MM.1S (cell line): ENCODE measurements at regions not wholly inside any gene's neighbourhood (a gene's known extent, or its start where the extent isn't known, plus 50 kb on each side); places are given as distances from the start of the nearest gene placed in this dataset.

ENCODE experiments used
- DNase-seq: peaks from one replicate; pipeline ENCODE4 v3.0.0-alpha.2; 2015
- H2AFZ ChIP-seq: fragments of 300-600 bp; sonication (generic); 2 replicates; pipeline ENCODE4 v1.6.0; 2016; ENCODE audit warnings: antibody characterized with exemption, low read length
- H3F3A ChIP-seq: fragments of 300-600 bp; sonication (generic); 2 replicates; pipeline ENCODE4 v1.6.1; 2016; ENCODE audit warnings: mild to moderate bottlenecking, antibody characterized with exemption, low read length, moderate library complexity, mixed read lengths; ENCODE audit not compliant: insufficient read depth
- H3K27ac ChIP-seq: fragments of 300-600 bp; sonication (generic); 2 replicates; pipeline ENCODE4 v1.5.1; 2016; ENCODE audit warnings: mild to moderate bottlenecking, low read length
- H3K27me3 ChIP-seq: fragments of 300-600 bp; sonication (generic); replicated peaks from 2 replicates; pipeline ENCODE4 v1.6.0; 2016; ENCODE audit warnings: low read length; ENCODE audit not compliant: insufficient read depth
- H3K36me3 ChIP-seq: fragments of 300-600 bp; sonication (generic); replicated peaks from 2 replicates; pipeline ENCODE4 v1.6.1; 2016; ENCODE audit warnings: mild to moderate bottlenecking, low read length, mixed read lengths; ENCODE audit not compliant: insufficient read depth
- H3K4me1 ChIP-seq: fragments of 300-600 bp; sonication (generic); 2 replicates; pipeline ENCODE4 v1.6.1; 2016; ENCODE audit warnings: low read length, mixed read lengths
- H3K4me2 ChIP-seq: fragments of 300-600 bp; sonication (generic); 2 replicates; pipeline ENCODE4 v1.6.0; 2016; ENCODE audit warnings: low read depth, low read length
- H3K4me3 ChIP-seq: fragments of 300-600 bp; sonication (generic); 2 replicates; pipeline ENCODE4 v1.5.1; 2016; ENCODE audit warnings: low read length, mixed read lengths
- H3K79me2 ChIP-seq: fragments of 300-600 bp; sonication (generic); 2 replicates; pipeline ENCODE4 v1.6.1; 2016; ENCODE audit warnings: mixed run types, low read length, mixed read lengths
- H3K9ac ChIP-seq: fragments of 300-600 bp; sonication (generic); 2 replicates; pipeline ENCODE4 v1.6.1; 2016; ENCODE audit warnings: low read length, mixed read lengths
- H3K9me2 ChIP-seq: fragments of 300-600 bp; sonication (generic); replicated peaks from 2 replicates; pipeline ENCODE4 v1.6.1; 2016; ENCODE audit warnings: mild to moderate bottlenecking, low read length, mixed read lengths; ENCODE audit not compliant: insufficient read depth
- H3K9me3 ChIP-seq: fragments of 300-600 bp; sonication (generic); replicated peaks from 2 replicates; pipeline ENCODE4 v1.6.1; 2016; ENCODE audit warnings: mild to moderate bottlenecking, low read length, mixed read lengths; ENCODE audit not compliant: insufficient read depth
- H4K20me1 ChIP-seq: fragments of 300-600 bp; sonication (generic); 2 replicates; pipeline ENCODE4 v1.6.1; 2016; ENCODE audit warnings: mild to moderate bottlenecking, low read length, moderate library complexity, mixed read lengths; ENCODE audit not compliant: insufficient read depth
- EZH2 ChIP-seq: fragments of 300-600 bp; sonication (generic); optimal IDR thresholded peaks from 2 replicates; pipeline ENCODE3; 2017; ENCODE audit warnings: low read depth, mild to moderate bottlenecking, antibody characterized with exemption, low read length, mixed read lengths
- EZH2phosphoT487 ChIP-seq: fragments of 300-600 bp; sonication (generic); IDR thresholded peaks from 2 replicates; pipeline ENCODE4 v1.6.1; 2018; ENCODE audit warnings: antibody characterized with exemption, low read length
- TF ChIP-seq, protein P1 (sequence below): fragments of 300-600 bp; sonication (generic); IDR thresholded peaks from 2 replicates; pipeline ENCODE4 v1.5.1; 2016; ENCODE audit warnings: antibody characterized with exemption, low read length, mixed read lengths

DNA sequence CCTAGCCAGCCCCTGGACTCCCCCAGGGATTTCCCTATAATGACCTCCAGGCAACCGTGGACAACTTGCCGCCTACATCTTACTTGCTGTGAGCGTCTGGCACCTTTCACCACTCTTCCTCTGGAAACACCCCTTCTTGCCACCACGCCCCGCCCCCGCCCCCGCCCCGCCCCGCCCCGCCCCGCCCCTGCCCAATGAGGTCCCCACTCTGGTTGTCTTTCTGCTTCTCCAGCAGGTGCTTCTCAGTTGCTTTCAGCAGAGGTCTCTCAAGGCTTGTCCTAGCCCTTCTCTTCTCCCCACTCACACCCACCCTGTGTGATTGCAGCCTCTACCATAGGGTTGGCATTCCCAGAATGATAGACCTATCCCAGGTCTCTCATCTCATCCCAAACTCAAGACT, 214.5 kb downstream of the EN1 start:
- H3K4me3 ChIP-seq, result no peak overlapping the region
- H2AFZ ChIP-seq, result no peak overlapping the region
- H3K4me2 ChIP-seq, result no peak overlapping the region
- H3K79me2 ChIP-seq, result no peaks in the 10 kb centered on the region
- TF ChIP-seq EZH2phosphoT487 (no peak), EZH2 (no peak)
- TF ChIP-seq, protein P1, sequence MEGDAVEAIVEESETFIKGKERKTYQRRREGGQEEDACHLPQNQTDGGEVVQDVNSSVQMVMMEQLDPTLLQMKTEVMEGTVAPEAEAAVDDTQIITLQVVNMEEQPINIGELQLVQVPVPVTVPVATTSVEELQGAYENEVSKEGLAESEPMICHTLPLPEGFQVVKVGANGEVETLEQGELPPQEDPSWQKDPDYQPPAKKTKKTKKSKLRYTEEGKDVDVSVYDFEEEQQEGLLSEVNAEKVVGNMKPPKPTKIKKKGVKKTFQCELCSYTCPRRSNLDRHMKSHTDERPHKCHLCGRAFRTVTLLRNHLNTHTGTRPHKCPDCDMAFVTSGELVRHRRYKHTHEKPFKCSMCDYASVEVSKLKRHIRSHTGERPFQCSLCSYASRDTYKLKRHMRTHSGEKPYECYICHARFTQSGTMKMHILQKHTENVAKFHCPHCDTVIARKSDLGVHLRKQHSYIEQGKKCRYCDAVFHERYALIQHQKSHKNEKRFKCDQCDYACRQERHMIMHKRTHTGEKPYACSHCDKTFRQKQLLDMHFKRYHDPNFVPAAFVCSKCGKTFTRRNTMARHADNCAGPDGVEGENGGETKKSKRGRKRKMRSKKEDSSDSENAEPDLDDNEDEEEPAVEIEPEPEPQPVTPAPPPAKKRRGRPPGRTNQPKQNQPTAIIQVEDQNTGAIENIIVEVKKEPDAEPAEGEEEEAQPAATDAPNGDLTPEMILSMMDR, result no peak
- H3K9ac ChIP-seq, result no peak overlapping the region
- no peaks in the 10 kb centered on the region for H3F3A ChIP-seq
- no peak for DNase-seq
- H4K20me1 ChIP-seq, result no peaks in the 10 kb centered on the region
- H3K9me2 ChIP-seq, result no peaks in the 10 kb centered on the region
- H3K4me1 ChIP-seq, result no peaks in the 10 kb centered on the region
- H3K36me3 ChIP-seq, result no peaks in the 10 kb centered on the region
- H3K27me3 ChIP-seq, result no peaks in the 10 kb centered on the region
- no peak overlapping the region for H3K27ac ChIP-seq
- no peaks in the 10 kb centered on the region for H3K9me3 ChIP-seq

DNA sequence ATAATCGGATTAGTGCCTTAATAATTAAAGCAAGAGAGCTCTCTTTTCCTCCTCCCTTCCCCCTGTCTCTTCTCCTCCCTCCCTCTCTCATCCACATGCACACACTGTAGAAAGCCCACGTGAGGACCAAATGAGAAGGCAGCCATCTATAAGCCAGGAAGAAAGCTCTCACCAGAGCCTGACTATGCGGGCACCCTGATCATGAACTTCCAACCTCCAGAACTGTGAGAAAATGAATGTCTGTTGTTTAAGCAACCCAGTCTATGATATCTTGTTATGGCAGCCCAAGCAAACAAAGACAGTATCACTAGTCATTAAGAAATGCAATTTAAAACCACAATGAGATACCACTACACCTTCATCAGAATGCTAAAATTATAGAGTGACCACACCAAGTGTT, 220.3 kb downstream of the EN1 start:
- Histone ChIP-seq H3K27me3 (no peaks in the 10 kb centered on the region), H3K4me1 (no peaks in the 10 kb centered on the region), H3K36me3 (no peaks in the 10 kb centered on the region), H4K20me1 (no peaks in the 10 kb centered on the region), H2AFZ (no peak overlapping the region), H3K9me3 (no peaks in the 10 kb centered on the region), H3K79me2 (no peaks in the 10 kb centered on the region), H3K9ac (no peak overlapping the region), H3K27ac (no peak overlapping the region), H3F3A (no peaks in the 10 kb centered on the region), H3K9me2 (no peaks in the 10 kb centered on the region), H3K4me3 (no peak overlapping the region), H3K4me2 (no peak overlapping the region)
- DNase-seq, result no peak
- TF ChIP-seq EZH2phosphoT487 (no peak), EZH2 (no peak)
- TF ChIP-seq, protein P1, result no peak

DNA sequence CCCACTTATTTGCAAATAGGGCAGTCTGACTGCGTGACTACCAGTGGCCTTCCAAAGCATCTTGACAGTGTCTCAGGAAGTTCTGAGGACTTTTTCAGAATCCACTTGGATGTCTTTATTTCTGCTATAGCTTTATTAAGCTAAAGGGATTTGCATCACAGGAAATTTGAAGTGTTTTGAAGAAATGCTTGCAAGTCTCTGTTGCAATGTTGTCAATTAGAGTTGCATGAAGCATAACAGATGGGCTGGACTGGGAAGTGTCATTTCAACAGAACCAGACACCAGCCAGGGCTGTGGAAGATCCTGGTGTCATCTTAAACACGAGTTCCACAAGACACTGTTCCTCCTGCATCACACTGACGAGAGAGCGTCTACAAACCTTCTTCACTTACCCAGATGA, 224.5 kb downstream of the EN1 start:
- Histone ChIP-seq H3K79me2 (no peaks in the 10 kb centered on the region), H3K9me3 (no peaks in the 10 kb centered on the region), H3K4me3 (no peak overlapping the region), H3K9ac (no peak overlapping the region), H4K20me1 (no peaks in the 10 kb centered on the region), H3K27me3 (no peaks in the 10 kb centered on the region), H3K27ac (no peak overlapping the region), H3K9me2 (no peaks in the 10 kb centered on the region), H3F3A (no peaks in the 10 kb centered on the region), H3K36me3 (no peaks in the 10 kb centered on the region), H3K4me2 (no peak overlapping the region), H3K4me1 (no peaks in the 10 kb centered on the region), H2AFZ (no peak overlapping the region)
- TF ChIP-seq EZH2, result no peak
- TF ChIP-seq EZH2phosphoT487, result no peak
- TF ChIP-seq, protein P1, result no peak
- DNase-seq, result no peak
